ENCODE measurements at regions not wholly inside any gene's neighbourhood (a gene's known extent, or its start where the extent isn't known, plus 50 kb on each side); places are given as distances from the start of the nearest gene placed in this dataset.

GRCh38 chr10:85238676-85239075 lies 910.3 kb downstream of the CCSER2 start:
- no peak for DNase-seq

- DNase-seq, result no peak
Observed at GRCh38 chr10:85250304-85250703, 921.9 kb downstream of the CCSER2 start.

- DNase-seq, result no peak
Observed at GRCh38 chr10:85256481-85256880, 928.1 kb downstream of the CCSER2 start.

- no peak for DNase-seq
Observed at GRCh38 chr10:85259908-85260307, 931.5 kb downstream of the CCSER2 start.

- no peak for DNase-seq
Observed at GRCh38 chr10:85262992-85263391, 934.6 kb downstream of the CCSER2 start.

- no peak for DNase-seq
Observed at GRCh38 chr10:85265121-85265520, 936.7 kb downstream of the CCSER2 start.

GRCh38 chr10:85266808-85267207 lies 938.4 kb downstream of the CCSER2 start:
- no peak for DNase-seq

- no peak for DNase-seq
Observed at GRCh38 chr10:85280014-85280413, 951.6 kb downstream of the CCSER2 start.

GRCh38 chr10:85284778-85285770 lies 956.7 kb downstream of the CCSER2 start:
- no peak for DNase-seq

GRCh38 chr10:85293483-85293882 lies 965.1 kb downstream of the CCSER2 start:
- no peak for DNase-seq

- no peak for DNase-seq
Observed at GRCh38 chr10:85311613-85312337, 983.4 kb downstream of the CCSER2 start.

GRCh38 chr10:85315657-85316056 lies 987.3 kb downstream of the CCSER2 start:
- DNase-seq, result no peak

GRCh38 chr10:85316276-85316675 lies 987.9 kb downstream of the CCSER2 start:
- no peak for DNase-seq

- DNase-seq, result no peak
Observed at GRCh38 chr10:85317827-85318226, 989.4 kb downstream of the CCSER2 start.

- DNase-seq, result no peak
Observed at GRCh38 chr10:85318809-85319807, 990.7 kb downstream of the CCSER2 start.

GRCh38 chr10:85319826-85320225 lies 991.4 kb downstream of the CCSER2 start:
- no peak for DNase-seq

GRCh38 chr10:85333594-85333993 lies 1005.2 kb downstream of the CCSER2 start:
- DNase-seq, result no peak

- no peak for DNase-seq
Observed at GRCh38 chr10:85362401-85362800, 1004.2 kb downstream of the GRID1 start.

- DNase-seq, result no peak
Observed at GRCh38 chr10:85377029-85377806, 989.4 kb downstream of the GRID1 start.

- no peak for DNase-seq
Observed at GRCh38 chr10:85379338-85379737, 987.3 kb downstream of the GRID1 start.

- no peak for DNase-seq
Observed at GRCh38 chr10:85400981-85401695, 965.5 kb downstream of the GRID1 start.

All from CD4-positive, alpha-beta T cell treated with Interleukin-6 for 4 hours (primary cell).